PC-3 (cell line): ENCODE measurements at regions not wholly inside any gene's neighbourhood (a gene's known extent, or its start where the extent isn't known, plus 50 kb on each side); places are given as distances from the start of the nearest gene placed in this dataset.

Experiments used
- ATAC-seq: fragments of 200-7000 bp; cut with Tn5 transposase; 2 replicates; pipeline ENCODE4 v1.9.1; 2020; ENCODE audit warnings: mild to moderate bottlenecking, moderate library complexity
- BruUV-seq: library from RNA; stranded (reverse); fragments of 400-500 nt; replicated peaks from 2 replicates; lab custom pipeline; 2021; lab: Mats Ljungman, UMichigan
- CTCF ChIA-PET: fragments of 300-600 bp; sonication (Branson Sonifier 250); formaldehyde crosslinking; loops from one replicate; lab custom pipeline; 2022; ENCODE audit warnings: antibody characterized with exemption; lab: Charles Lee
- POLR2A ChIA-PET: fragments of 300-600 bp; sonication (Branson Sonifier 250); formaldehyde crosslinking; loops from one replicate; lab custom pipeline; 2022; ENCODE audit warnings: antibody characterized with exemption; ENCODE audit not compliant: unreplicated experiment; lab: Charles Lee
- DNase-seq: peaks from one replicate; pipeline ENCODE4 v3.0.0-alpha.2; 2015
- H2AFZ ChIP-seq: fragments of 300-600 bp; sonication (generic); 2 replicates; pipeline ENCODE4 v1.6.0; 2016; ENCODE audit warnings: antibody characterized with exemption, low read length
- H3F3A ChIP-seq: fragments of 300-600 bp; sonication (generic); one replicate; pipeline ENCODE4 v1.6.0; 2017; ENCODE audit warnings: antibody characterized with exemption, low read length, control low read depth, mild to moderate bottlenecking; ENCODE audit not compliant: unreplicated experiment
- H3K27ac ChIP-seq: fragments of 300-600 bp; sonication (generic); 2 replicates; pipeline ENCODE4 v1.5.1; 2016; ENCODE audit warnings: mild to moderate bottlenecking, low read length
- H3K27me3 ChIP-seq: fragments of 300-600 bp; sonication (generic); 2 replicates; pipeline ENCODE4 v1.6.1; 2016; ENCODE audit warnings: low read length, mixed read lengths
- H3K36me3 ChIP-seq: fragments of 300-600 bp; sonication (generic); 2 replicates; pipeline ENCODE4 v1.6.1; 2016; ENCODE audit warnings: low read depth, mixed run types, low read length, mixed read lengths
- H3K4me1 ChIP-seq: fragments of 300-600 bp; sonication (generic); 2 replicates; pipeline ENCODE4 v1.5.1; 2016; ENCODE audit warnings: low read length; ENCODE audit not compliant: insufficient read depth
- H3K4me2 ChIP-seq: fragments of 300-600 bp; sonication (generic); 2 replicates; pipeline ENCODE4 v1.6.0; 2016; ENCODE audit warnings: low read length
- H3K4me3 ChIP-seq: fragments of 300-600 bp; sonication (generic); 2 replicates; pipeline ENCODE4 v1.5.1; 2016; ENCODE audit warnings: mild to moderate bottlenecking, low read length, mixed read lengths
- H3K79me2 ChIP-seq: fragments of 300-600 bp; sonication (generic); 2 replicates; pipeline ENCODE4 v1.6.1; 2017; ENCODE audit warnings: low read length, mixed read lengths
- H3K9ac ChIP-seq: fragments of 300-600 bp; sonication (generic); 2 replicates; pipeline ENCODE4 v1.6.0; 2016; ENCODE audit warnings: mild to moderate bottlenecking, low read length
- H3K9me2 ChIP-seq: fragments of 300-600 bp; sonication (generic); replicated peaks from 2 replicates; pipeline ENCODE4 v1.6.1; 2016; ENCODE audit warnings: mixed run types, low read length, mixed read lengths
- H3K9me3 ChIP-seq: fragments of 300-600 bp; sonication (generic); 2 replicates; pipeline ENCODE4 v1.6.1; 2016; ENCODE audit warnings: low read length, mixed read lengths
- H4K20me1 ChIP-seq: fragments of 300-600 bp; sonication (generic); 2 replicates; pipeline ENCODE4 v1.6.1; 2016; ENCODE audit warnings: low read length, mixed read lengths
- CTCF ChIP-seq: fragments of 300-600 bp; sonication (generic); conservative IDR thresholded peaks from 2 replicates; pipeline ENCODE4 v1.5.1; 2017; ENCODE audit warnings: antibody characterized with exemption, low read depth, mild to moderate bottlenecking, low read length
- EZH2 ChIP-seq: fragments of 300-600 bp; sonication (generic); IDR thresholded peaks from one replicate; pipeline ENCODE4 v1.6.1; 2017; ENCODE audit warnings: antibody characterized with exemption, mild to moderate bottlenecking, low read length; ENCODE audit not compliant: unreplicated experiment
- EZH2phosphoT487 ChIP-seq: fragments of 300-600 bp; sonication (generic); IDR thresholded peaks from 2 replicates; pipeline ENCODE4 v1.6.1; 2018; ENCODE audit warnings: mild to moderate bottlenecking, antibody characterized with exemption, low read length, borderline replicate concordance
- intact Hi-C: fragments of 100-400 bp; cut with micrococcal nuclease; formaldehyde crosslinking; loops from 2 replicates; pipeline ENCODE4 v1.9.0; 2023

GRCh38 chr18:34623557-34623956 is 86.5 kb upstream of the DTNA start:
- Histone ChIP-seq H3K36me3 (no peaks in the 10 kb centered on the region), H3K4me3 (no peak overlapping the region), H3K27me3 (no peaks in the 10 kb centered on the region), H3K9me3 (no peaks in the 10 kb centered on the region), H3K4me2 (no peak overlapping the region), H4K20me1 (no peaks in the 10 kb centered on the region), H3K27ac (no peak overlapping the region), H3K4me1 (no peaks in the 10 kb centered on the region), H3K9ac (no peak overlapping the region), H3K79me2 (no peaks in the 10 kb centered on the region), H3F3A (no peaks in the 10 kb centered on the region), H3K9me2 (no peaks in the 10 kb centered on the region), H2AFZ (no peak overlapping the region)
- intact Hi-C loops, result no loop called here
- TF ChIP-seq EZH2phosphoT487, result no peak
- TF ChIP-seq EZH2, result no peak
- no peak for TF ChIP-seq CTCF
- no peak for ATAC-seq
- no peak for DNase-seq
- CTCF ChIA-PET, result no interaction called here
- POLR2A ChIA-PET, result no interaction called here
- no TSS peak for BruUV-seq

GRCh38 chr18:34624551-34624950 is 85.5 kb upstream of the DTNA start:
- BruUV-seq, result no TSS peak
- POLR2A ChIA-PET, result no interaction called here
- no peaks in the 10 kb centered on the region for H3K27me3 ChIP-seq
- H3F3A ChIP-seq, result no peaks in the 10 kb centered on the region
- H3K4me1 ChIP-seq, result no peaks in the 10 kb centered on the region
- H3K4me3 ChIP-seq, result no peak overlapping the region
- H3K4me2 ChIP-seq, result no peak overlapping the region
- no peaks in the 10 kb centered on the region for H3K9me3 ChIP-seq
- no peaks in the 10 kb centered on the region for H4K20me1 ChIP-seq
- ATAC-seq, result no peak
- CTCF ChIA-PET, result no interaction called here
- DNase-seq, result no peak
- no peak overlapping the region for H2AFZ ChIP-seq
- no peaks in the 10 kb centered on the region for H3K9me2 ChIP-seq
- intact Hi-C loops, result no loop called here
- H3K36me3 ChIP-seq, result no peaks in the 10 kb centered on the region
- TF ChIP-seq EZH2 (no peak), EZH2phosphoT487 (no peak), CTCF (no peak)
- no peak overlapping the region for H3K27ac ChIP-seq
- H3K79me2 ChIP-seq, result no peaks in the 10 kb centered on the region
- H3K9ac ChIP-seq, result no peak overlapping the region

GRCh38 chr18:34626404-34627136 is 83.5 kb upstream of the DTNA start:
- H3F3A ChIP-seq, result no peaks in the 10 kb centered on the region
- H3K79me2 ChIP-seq, result no peaks in the 10 kb centered on the region
- no TSS peak for BruUV-seq
- H3K9me3 ChIP-seq, result no peaks in the 10 kb centered on the region
- H2AFZ ChIP-seq, result no peak overlapping the region
- H3K4me3 ChIP-seq, result no peak overlapping the region
- DNase-seq (no peak), ATAC-seq (no peak)
- no peak overlapping the region for H3K9ac ChIP-seq
- no peak overlapping the region for H3K27ac ChIP-seq
- H3K36me3 ChIP-seq, result no peaks in the 10 kb centered on the region
- no peaks in the 10 kb centered on the region for H3K27me3 ChIP-seq
- TF ChIP-seq EZH2phosphoT487, result no peak
- TF ChIP-seq EZH2, result no peak
- TF ChIP-seq CTCF, result no peak
- no peak overlapping the region for H3K4me2 ChIP-seq
- ChIA-PET POLR2A (no interaction called here), CTCF (no interaction called here)
- intact Hi-C loops, result no loop called here
- H3K9me2 ChIP-seq, result no peaks in the 10 kb centered on the region
- no peaks in the 10 kb centered on the region for H3K4me1 ChIP-seq
- no peaks in the 10 kb centered on the region for H4K20me1 ChIP-seq
